GM12878 (cell line): ENCODE measurements at regions not wholly inside any gene's neighbourhood (a gene's known extent, or its start where the extent isn't known, plus 50 kb on each side); places are given as distances from the start of the nearest gene placed in this dataset.

ENCODE experiments used
- ATAC-seq: fragments of 200-7000 bp; cut with Tn5 transposase; 3 replicates; pipeline ENCODE4 v1.9.1; 2020; ENCODE audit warnings: mild to moderate bottlenecking, moderate library complexity
- BruUV-seq: library from RNA; stranded (reverse); fragments of 400-500 nt; replicated peaks from 2 replicates; lab custom pipeline; 2021; lab: Mats Ljungman, UMichigan
- CTCF ChIA-PET: fragments of 300-600 bp; sonication (Branson Sonifier 250); formaldehyde crosslinking; extraction: SDS; loops from one replicate; lab custom pipeline; 2021; ENCODE audit warnings: inconsistent platforms; lab: Yijun Ruan, JAX
- POLR2A ChIA-PET: fragments of 350-600 bp; formaldehyde crosslinking; extraction: SDS; loops from one replicate; lab custom pipeline; 2021; ENCODE audit warnings: inconsistent platforms; lab: Charles Lee
- RAD21 ChIA-PET: fragments of 300-600 bp; sonication (Branson Sonifier 250); formaldehyde crosslinking; loops from one replicate; lab custom pipeline; 2023; ENCODE audit warnings: antibody characterized with exemption; ENCODE audit not compliant: unreplicated experiment; lab: Charles Lee
- SMC1A ChIA-PET: fragments of 300-600 bp; sonication (Branson Sonifier 250); formaldehyde crosslinking; loops from one replicate; lab custom pipeline; 2023; ENCODE audit not compliant: unreplicated experiment, uncharacterized antibody; lab: Charles Lee
- DNase-seq: peaks from one replicate; pipeline ENCODE4 v3.0.0-alpha.2; 2011; ENCODE audit warnings: low read depth, low spot score
- FAIRE-seq: peaks from 3 replicates; lab custom pipeline; 2011; peaks lifted over from hg19 to GRCh38; lab: Jason Lieb, UNC
- H2AFZ ChIP-seq: 2 replicates; pipeline ENCODE4 v1.6.0; 2011; ENCODE audit warnings: low read depth, low read length, control low read depth; ENCODE audit not compliant: control insufficient read depth
- H3K27ac ChIP-seq: 2 replicates; pipeline ENCODE4 v1.5.1; 2011; ENCODE audit warnings: control low read depth; ENCODE audit not compliant: control insufficient read depth, insufficient read depth
- H3K27me3 ChIP-seq, 2 experiments: replicated peaks in 1 of 2; 2 replicates each; pipeline versions ENCODE4 v1.6.0 to v1.6.1; 2011; ENCODE audit warnings: low read length in 1 of 2; ENCODE audit not compliant: control insufficient read depth in 2 of 2, insufficient read depth in 2 of 2
- H3K36me3 ChIP-seq, 2 experiments: 2 replicates each; pipeline ENCODE4 v1.5.1; 2011; ENCODE audit warnings: low read length in 1 of 2; ENCODE audit not compliant: control insufficient read depth in 2 of 2, insufficient read depth in 2 of 2
- H3K4me1 ChIP-seq: 2 replicates; pipeline ENCODE4 v1.6.1; 2011; ENCODE audit warnings: mild to moderate bottlenecking, low read length, moderate library complexity, mixed read lengths; ENCODE audit not compliant: control insufficient read depth, insufficient read depth
- H3K4me2 ChIP-seq: 2 replicates; pipeline ENCODE4 v1.6.0; 2011; ENCODE audit warnings: control low read depth; ENCODE audit not compliant: control insufficient read depth, insufficient read depth
- H3K4me3 ChIP-seq: fragments of 200-600 bp; sonication (generic); 2 replicates; pipeline ENCODE4 v1.5.1; 2016
- H3K79me2 ChIP-seq: 2 replicates; pipeline ENCODE4 v1.6.0; 2011; ENCODE audit warnings: low read length; ENCODE audit not compliant: control insufficient read depth, insufficient read depth
- H3K9ac ChIP-seq: 2 replicates; pipeline ENCODE4 v1.8.0; 2011; ENCODE audit warnings: low read length, control low read depth, mixed read lengths; ENCODE audit not compliant: control insufficient read depth, insufficient read depth
- H3K9me3 ChIP-seq: replicated peaks from 3 replicates; pipeline ENCODE4 v1.5.1; 2011; ENCODE audit warnings: mild to moderate bottlenecking, low read length; ENCODE audit not compliant: control insufficient read depth, insufficient read depth
- H4K20me1 ChIP-seq: 2 replicates; pipeline ENCODE4 v1.6.0; 2011; ENCODE audit not compliant: control insufficient read depth, insufficient read depth
- RB1 ChIP-seq: fragments of 450-650 bp; formaldehyde crosslinking; IDR thresholded peaks from 2 replicates; pipeline ENCODE4 v1.6.1; 2017; ENCODE audit warnings: mild to moderate bottlenecking, borderline replicate concordance
- TCF7 ChIP-seq: IDR thresholded peaks from 2 replicates; pipeline ENCODE4 v1.6.1; 2014; ENCODE audit warnings: antibody characterized with exemption, borderline replicate concordance
- in situ Hi-C: fragments of 300-500 bp; cut with MboI; formaldehyde crosslinking; loops from 9 replicates; pipeline ENCODE4 v1.14.3; 2018; ENCODE audit warnings: mixed read lengths
- intact Hi-C: fragments of 100-400 bp; cut with micrococcal nuclease; formaldehyde crosslinking; loops from one replicate; pipeline ENCODE4 v1.14.2; 2022; ENCODE audit not compliant: unreplicated experiment

GRCh38 chr7:94228223-94228622, 166.5 kb upstream of the COL1A2 start:
- Histone ChIP-seq H3K4me2 (no peak overlapping the region), H3K27me3 (no peaks in the 10 kb centered on the region), H3K27ac (no peak overlapping the region), H3K9me3 (no peaks in the 10 kb centered on the region; the same call in 2 of the 3 replicates), H4K20me1 (no peaks in the 10 kb centered on the region), H3K36me3 (no peaks in the 10 kb centered on the region), H3K4me1 (no peaks in the 10 kb centered on the region), H3K4me3 (no peak overlapping the region), H3K79me2 (no peaks in the 10 kb centered on the region), H3K9ac (no peak overlapping the region), H2AFZ (no peak overlapping the region)
- no peak for DNase-seq
- ChIA-PET POLR2A (interaction anchor here (0.6 kb wide), 1 partner anchor 67 kb away, joined by 3 read pairs; no protein-coding TSS in a partner anchor), SMC1A (interaction anchor here (1.2 to 1.5 kb wide), 3 partner anchors 30 to 141 kb away, joined by 3 to 4 read pairs (median 4); no protein-coding TSS in a partner anchor), RAD21 (interaction anchor here (1.2 kb wide), 1 partner anchor 243 kb away, joined by 3 read pairs; no protein-coding TSS in a partner anchor), CTCF (interaction anchor here (1.4 kb wide), 1 partner anchor 140 kb away, joined by 5 read pairs; no protein-coding TSS in a partner anchor)
- intact Hi-C loops (no loop called here), in situ Hi-C loops (no loop called here)
- no peak for FAIRE-seq
- no peak for ATAC-seq
- no TSS peak for BruUV-seq
- TF ChIP-seq TCF7 = no peak

GRCh38 chr7:94228678-94229077, 166.0 kb upstream of the COL1A2 start:
- Histone ChIP-seq H3K4me3 (no peak overlapping the region), H3K27ac (no peak overlapping the region), H4K20me1 (no peaks in the 10 kb centered on the region), H3K4me1 (no peaks in the 10 kb centered on the region), H3K79me2 (no peaks in the 10 kb centered on the region), H3K9ac (no peak overlapping the region), H3K4me2 (no peak overlapping the region), H3K27me3 (no peaks in the 10 kb centered on the region), H3K9me3 (no peaks in the 10 kb centered on the region; the same call in 2 of the 3 replicates), H2AFZ (no peak overlapping the region), H3K36me3 (no peaks in the 10 kb centered on the region)
- SMC1A ChIA-PET = interaction anchor here (1.5 kb wide), 1 partner anchor 141 kb away, joined by 3 read pairs; no protein-coding TSS in a partner anchor
- in situ Hi-C loops = no loop called here
- intact Hi-C loops = no loop called here
- CTCF ChIA-PET = interaction anchor here (1.4 kb wide), 1 partner anchor 141 kb away, joined by 5 read pairs; no protein-coding TSS in a partner anchor
- TF ChIP-seq RB1 = no peak
- RAD21 ChIA-PET = no interaction called here
- FAIRE-seq = no peak
- BruUV-seq = no TSS peak
- POLR2A ChIA-PET = no interaction called here
- ATAC-seq = no peak
- no peak for DNase-seq
